ENCODE measurements at regions not wholly inside any gene's neighbourhood (a gene's known extent, or its start where the extent isn't known, plus 50 kb on each side); places are given as distances from the start of the nearest gene placed in this dataset.

DNA sequence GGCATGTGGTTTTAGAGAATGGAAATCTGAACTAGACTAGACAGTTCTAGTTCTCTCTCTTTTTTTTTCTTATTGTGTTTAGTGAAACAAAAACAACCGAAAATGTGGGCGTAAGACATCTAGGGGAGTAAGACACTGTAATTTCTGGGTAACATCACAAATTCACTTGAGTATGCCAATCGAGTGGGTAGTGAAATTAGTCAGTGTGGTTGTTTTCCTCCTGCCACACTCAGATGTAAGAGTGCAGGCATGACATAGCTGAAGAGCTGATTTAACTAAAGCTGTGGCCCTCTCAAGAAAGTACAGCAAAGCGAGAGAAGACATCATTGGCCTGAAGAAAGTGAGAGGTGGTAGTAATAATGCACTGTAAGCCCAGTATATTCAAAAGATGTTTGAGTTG is 1585.3 kb upstream of the AGA start:
- Histone ChIP-seq H2BK5ac (ENCODE audit: low read depth, low read length, poor library complexity, severe bottlenecking) (no peak overlapping the region), H3K27me3 (ENCODE audit: control insufficient read depth in 1 of 2, insufficient read depth in 1 of 2, low read length in 2 of 2) (no peaks in the 10 kb centered on the region), H3K4me3 (ENCODE audit: insufficient read depth in 1 of 2, low read depth in 1 of 2, low read length in 2 of 2) (no peak overlapping the region), H3K9ac (ENCODE audit: low read length) (no peak overlapping the region), H3K27ac (ENCODE audit: low read length, poor library complexity, severe bottlenecking) (no peak overlapping the region), H3K9me3 (ENCODE audit: control insufficient read depth, low read length) (peaks cover 21% of the 10 kb centered on the region), H3K14ac (ENCODE audit: low read length in 2 of 2) (no peak overlapping the region), H2BK15ac (ENCODE audit: low read depth, poor library complexity, severe bottlenecking) (no peak overlapping the region), H4K8ac (ENCODE audit: low read length) (no peak overlapping the region), H3K18ac (ENCODE audit: low read depth in 1 of 2, low read length in 2 of 2) (no peak overlapping the region), H3K4me1 (ENCODE audit: control insufficient read depth, insufficient read depth, low read depth, low read length) (no peaks in the 10 kb centered on the region), H4K91ac (ENCODE audit: low read length) (no peak overlapping the region), H2BK120ac (ENCODE audit: low read depth, low read length) (no peak overlapping the region), H3K23ac (ENCODE audit: low read length in 2 of 2) (no peak overlapping the region), H2AK5ac (ENCODE audit: low read length, severe bottlenecking) (no peak overlapping the region), H3K4me2 (ENCODE audit: low read length, poor library complexity, severe bottlenecking) (no peak overlapping the region), H3K36me3 (ENCODE audit: control insufficient read depth in 1 of 2, insufficient read depth in 2 of 2, low read depth in 1 of 2, low read length in 2 of 2) (no peaks in the 10 kb centered on the region), H3K79me1 (replicated peaks; ENCODE audit: low read length, poor library complexity, severe bottlenecking) (no peaks in the 10 kb centered on the region), H2AFZ (ENCODE audit: low read depth, low read length) (no peak overlapping the region), H2BK12ac (ENCODE audit: low read length in 2 of 2) (no peak overlapping the region), H3K4ac (ENCODE audit: low read depth in 1 of 2, low read length in 2 of 2) (no peak overlapping the region)
- DNase-seq: no peak
- WGBS: 90% methylated on average over 4 of the region's 4 CpGs

DNA sequence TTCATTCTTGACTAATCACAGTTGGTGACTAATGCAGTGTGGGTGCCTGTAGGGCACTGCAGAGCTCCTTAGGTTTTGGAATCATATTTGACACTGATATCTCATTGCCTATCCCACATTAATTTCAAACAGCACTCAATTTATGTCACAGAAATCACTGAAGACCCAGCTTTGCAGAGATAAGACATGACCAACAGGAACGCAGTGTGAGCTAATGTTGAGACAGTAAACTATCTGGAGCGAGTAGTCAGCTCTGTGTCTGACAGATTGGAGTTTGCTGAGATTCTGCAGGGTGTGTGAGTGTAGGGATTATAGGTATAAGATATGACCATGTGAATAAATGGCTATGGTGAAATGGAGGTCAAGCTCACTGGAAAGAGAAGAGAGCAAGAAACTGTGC is 1586.1 kb upstream of the AGA start:
- no peak overlapping the region for H3K27ac ChIP-seq (ENCODE audit: low read length, poor library complexity, severe bottlenecking)

GRCh38 chr4:179029683-179030082 is 1587.4 kb upstream of the AGA start:
- Histone ChIP-seq H3K4me2 (ENCODE audit: low read length, poor library complexity, severe bottlenecking) (no peak overlapping the region), H2BK12ac (ENCODE audit: low read length in 2 of 2) (no peak overlapping the region), H3K79me1 (replicated peaks; ENCODE audit: low read length, poor library complexity, severe bottlenecking) (no peaks in the 10 kb centered on the region), H2BK5ac (ENCODE audit: low read depth, low read length, poor library complexity, severe bottlenecking) (no peak overlapping the region), H4K91ac (ENCODE audit: low read length) (no peak overlapping the region), H3K14ac (ENCODE audit: low read length in 2 of 2) (no peak overlapping the region), H3K36me3 (ENCODE audit: control insufficient read depth in 1 of 2, insufficient read depth in 2 of 2, low read depth in 1 of 2, low read length in 2 of 2) (no peaks in the 10 kb centered on the region), H3K4me3 (ENCODE audit: insufficient read depth in 1 of 2, low read depth in 1 of 2, low read length in 2 of 2) (no peak overlapping the region), H3K18ac (ENCODE audit: low read depth in 1 of 2, low read length in 2 of 2) (no peak overlapping the region), H2BK120ac (ENCODE audit: low read depth, low read length) (no peak overlapping the region), H3K4me1 (ENCODE audit: control insufficient read depth, insufficient read depth, low read depth, low read length) (no peaks in the 10 kb centered on the region), H3K27ac (ENCODE audit: low read length, poor library complexity, severe bottlenecking) (no peak overlapping the region), H4K8ac (ENCODE audit: low read length) (no peak overlapping the region), H3K23ac (ENCODE audit: low read length in 2 of 2) (no peak overlapping the region), H2BK15ac (ENCODE audit: low read depth, poor library complexity, severe bottlenecking) (no peak overlapping the region), H2AFZ (ENCODE audit: low read depth, low read length) (no peak overlapping the region), H3K4ac (ENCODE audit: low read depth in 1 of 2, low read length in 2 of 2) (no peak overlapping the region), H3K9me3 (ENCODE audit: control insufficient read depth, low read length) (peaks cover 21% of the 10 kb centered on the region), H3K9ac (ENCODE audit: low read length) (no peak overlapping the region), H2AK5ac (ENCODE audit: low read length, severe bottlenecking) (no peak overlapping the region), H3K27me3 (ENCODE audit: control insufficient read depth in 1 of 2, insufficient read depth in 1 of 2, low read length in 2 of 2) (no peaks in the 10 kb centered on the region)
- no peak for DNase-seq
- 88% methylated on average over 1 of the region's 1 CpG for WGBS

More for the DNA sequence above, 1586.1 kb upstream of the AGA start:
- Histone ChIP-seq H3K9me3 (ENCODE audit: control insufficient read depth, low read length) (peaks cover 21% of the 10 kb centered on the region), H3K14ac (ENCODE audit: low read length in 2 of 2) (no peak overlapping the region), H3K79me1 (replicated peaks; ENCODE audit: low read length, poor library complexity, severe bottlenecking) (no peaks in the 10 kb centered on the region), H3K4me3 (ENCODE audit: insufficient read depth in 1 of 2, low read depth in 1 of 2, low read length in 2 of 2) (no peak overlapping the region), H2AFZ (ENCODE audit: low read depth, low read length) (no peak overlapping the region), H3K4me2 (ENCODE audit: low read length, poor library complexity, severe bottlenecking) (no peak overlapping the region), H3K23ac (ENCODE audit: low read length in 2 of 2) (no peak overlapping the region), H3K27me3 (ENCODE audit: control insufficient read depth in 1 of 2, insufficient read depth in 1 of 2, low read length in 2 of 2) (no peaks in the 10 kb centered on the region), H3K18ac (ENCODE audit: low read depth in 1 of 2, low read length in 2 of 2) (no peak overlapping the region), H3K9ac (ENCODE audit: low read length) (no peak overlapping the region), H4K91ac (ENCODE audit: low read length) (no peak overlapping the region), H2BK120ac (ENCODE audit: low read depth, low read length) (no peak overlapping the region), H2BK12ac (ENCODE audit: low read length in 2 of 2) (no peak overlapping the region), H3K4me1 (ENCODE audit: control insufficient read depth, insufficient read depth, low read depth, low read length) (no peaks in the 10 kb centered on the region), H2BK5ac (ENCODE audit: low read depth, low read length, poor library complexity, severe bottlenecking) (no peak overlapping the region), H2BK15ac (ENCODE audit: low read depth, poor library complexity, severe bottlenecking) (no peak overlapping the region), H3K36me3 (ENCODE audit: control insufficient read depth in 1 of 2, insufficient read depth in 2 of 2, low read depth in 1 of 2, low read length in 2 of 2) (no peaks in the 10 kb centered on the region), H4K8ac (ENCODE audit: low read length) (no peak overlapping the region), H2AK5ac (ENCODE audit: low read length, severe bottlenecking) (no peak overlapping the region), H3K4ac (ENCODE audit: low read depth in 1 of 2, low read length in 2 of 2) (no peak overlapping the region)
- WGBS: 91% methylated on average over 2 of the region's 2 CpGs
- DNase-seq: no peak

GRCh38 chr4:179040259-179040658 is 1598.0 kb upstream of the AGA start:
- no peak overlapping the region for H3K9ac ChIP-seq (ENCODE audit: low read length)
- no peaks in the 10 kb centered on the region for H3K36me3 ChIP-seq (ENCODE audit: control insufficient read depth in 1 of 2, insufficient read depth in 2 of 2, low read depth in 1 of 2, low read length in 2 of 2)
- no peak overlapping the region for H2BK5ac ChIP-seq (ENCODE audit: low read depth, low read length, poor library complexity, severe bottlenecking)
- no peak overlapping the region for H3K18ac ChIP-seq (ENCODE audit: low read depth in 1 of 2, low read length in 2 of 2)
- no peaks in the 10 kb centered on the region for H3K79me1 ChIP-seq (replicated peaks; ENCODE audit: low read length, poor library complexity, severe bottlenecking)
- H3K27me3 ChIP-seq (ENCODE audit: control insufficient read depth in 1 of 2, insufficient read depth in 1 of 2, low read length in 2 of 2): no peaks in the 10 kb centered on the region
- H3K14ac ChIP-seq (ENCODE audit: low read length in 2 of 2): no peak overlapping the region
- no peak for DNase-seq
- H2BK120ac ChIP-seq (ENCODE audit: low read depth, low read length): no peak overlapping the region
- no peak overlapping the region for H2BK15ac ChIP-seq (ENCODE audit: low read depth, poor library complexity, severe bottlenecking)
- peaks cover 26% of the 10 kb centered on the region for H3K9me3 ChIP-seq (ENCODE audit: control insufficient read depth, low read length)
- no peak overlapping the region for H3K4ac ChIP-seq (ENCODE audit: low read depth in 1 of 2, low read length in 2 of 2)
- H3K23ac ChIP-seq (ENCODE audit: low read length in 2 of 2): no peak overlapping the region
- H2BK12ac ChIP-seq (ENCODE audit: low read length in 2 of 2): no peak overlapping the region
- no peaks in the 10 kb centered on the region for H3K4me1 ChIP-seq (ENCODE audit: control insufficient read depth, insufficient read depth, low read depth, low read length)
- H2AFZ ChIP-seq (ENCODE audit: low read depth, low read length): no peak overlapping the region
- no peak overlapping the region for H3K4me2 ChIP-seq (ENCODE audit: low read length, poor library complexity, severe bottlenecking)
- no peak overlapping the region for H4K91ac ChIP-seq (ENCODE audit: low read length)
- no peak overlapping the region for H4K8ac ChIP-seq (ENCODE audit: low read length)
- no peak overlapping the region for H3K4me3 ChIP-seq (ENCODE audit: insufficient read depth in 1 of 2, low read depth in 1 of 2, low read length in 2 of 2)
- H3K27ac ChIP-seq (ENCODE audit: low read length, poor library complexity, severe bottlenecking): no peak overlapping the region
- WGBS: 15% methylated on average over 1 of the region's 1 CpG
- no peak overlapping the region for H2AK5ac ChIP-seq (ENCODE audit: low read length, severe bottlenecking)

All from mesenchymal stem cell (in vitro differentiated cells and primary cell).